Activated CD4-positive, alpha-beta T cell treated with anti-CD3 and anti-CD28 coated beads for 36 hours (primary cell): ENCODE measurements at regions not wholly inside any gene's neighbourhood (a gene's known extent, or its start where the extent isn't known, plus 50 kb on each side); places are given as distances from the start of the nearest gene placed in this dataset.
"Not testable (repeated sequence)": the region's sequence is repeated elsewhere in the genome, so short reads cannot be mapped to it uniquely, and the experiment has no call there.

Experiments
- ATAC-seq: fragments of 200-7000 bp; cut with Tn5 transposase; one replicate; pipeline ENCODE4 v1.10.0; 2021; ENCODE audit warnings: mild to moderate bottlenecking, moderate library complexity
- CTCF ChIA-PET: fragments of 350-600 bp; sonication (Branson Sonifier 250); formaldehyde crosslinking; loops from one replicate; lab custom pipeline; 2021; ENCODE audit warnings: antibody characterized with exemption; lab: Charles Lee
- POLR2A ChIA-PET: fragments of 350-600 bp; sonication (Branson Sonifier 250); formaldehyde crosslinking; loops from one replicate; lab custom pipeline; 2021; ENCODE audit warnings: antibody characterized with exemption, inconsistent platforms; lab: Charles Lee
- DNase-seq: peaks from one replicate; pipeline ENCODE4 v3.0.0-alpha.2; 2020
- H3K27ac Mint-ChIP-seq: one replicate; pipeline ENCODE4 v1.8.0; 2021; ENCODE audit warnings: mixed read lengths
- H3K27me3 Mint-ChIP-seq: one replicate; pipeline ENCODE4 v1.8.0; 2021; ENCODE audit warnings: mixed read lengths
- H3K36me3 Mint-ChIP-seq: one replicate; pipeline ENCODE4 v1.8.0; 2021; ENCODE audit warnings: low read depth, mixed read lengths
- H3K4me1 Mint-ChIP-seq: one replicate; pipeline ENCODE4 v1.8.0; 2021; ENCODE audit warnings: mixed read lengths
- H3K4me3 Mint-ChIP-seq: one replicate; pipeline ENCODE4 v1.8.0; 2021; ENCODE audit warnings: mild to moderate bottlenecking, moderate library complexity, mixed read lengths
- H3K9me3 Mint-ChIP-seq: one replicate; pipeline ENCODE4 v1.8.0; 2021; ENCODE audit warnings: low read depth, mixed read lengths
- intact Hi-C, 2 experiments: fragments of 100-400 bp; cut with DNase I in 1 of 2; cut with micrococcal nuclease in 1 of 2; formaldehyde crosslinking; loops; one replicate each; pipeline versions ENCODE4 v1.14.2 to v1.15.1; 2022 to 2024; cut with DNase I, micrococcal nuclease

- intact Hi-C loops, CTCF ChIA-PET, H3K4me3 Mint-ChIP-seq, H3K36me3 Mint-ChIP-seq, H3K27ac Mint-ChIP-seq, H3K9me3 Mint-ChIP-seq, H3K4me1 Mint-ChIP-seq, ATAC-seq, POLR2A ChIA-PET, H3K27me3 Mint-ChIP-seq, DNase-seq: not testable (repeated sequence)
These were observed 219.1 kb upstream of the HSFY2 start for GRCh38 chrY:18992684-18993083.

GRCh38 chrY:18989356-18989755 lies 215.8 kb upstream of the HSFY2 start:
- intact Hi-C loops: no loop called here
- POLR2A ChIA-PET: no interaction called here
- CTCF ChIA-PET: no interaction called here
- Mint-ChIP-seq H3K27me3 (no peaks in the 10 kb centered on the region), H3K4me3 (no peak overlapping the region), H3K4me1 (no peaks in the 10 kb centered on the region), H3K27ac (no peak overlapping the region), H3K36me3 (peaks cover 2% of the 10 kb centered on the region), H3K9me3 (peaks cover 2% of the 10 kb centered on the region)
- DNase-seq (no peak), ATAC-seq (no peak)

GRCh38 chrY:18966001-18966400 lies 192.5 kb upstream of the HSFY2 start:
- H3K9me3 Mint-ChIP-seq: peaks cover 7% of the 10 kb centered on the region
- no peak overlapping the region for H3K4me3 Mint-ChIP-seq
- no peaks in the 10 kb centered on the region for H3K27me3 Mint-ChIP-seq
- no peak for DNase-seq
- ChIA-PET CTCF (no interaction called here), POLR2A (no interaction called here)
- no peaks in the 10 kb centered on the region for H3K4me1 Mint-ChIP-seq
- H3K27ac Mint-ChIP-seq: no peak overlapping the region
- H3K36me3 Mint-ChIP-seq: peaks cover 5% of the 10 kb centered on the region
- ATAC-seq: no peak
- intact Hi-C loops: no loop called here

GRCh38 chrY:18958846-18959245 lies 185.3 kb upstream of the HSFY2 start:
- POLR2A ChIA-PET: no interaction called here
- no peak for DNase-seq
- Mint-ChIP-seq H3K4me3 (no peak overlapping the region), H3K4me1 (no peaks in the 10 kb centered on the region), H3K27ac (no peak overlapping the region), H3K36me3 (peaks cover 8% of the 10 kb centered on the region), H3K27me3 (no peaks in the 10 kb centered on the region), H3K9me3 (peaks cover 12% of the 10 kb centered on the region)
- intact Hi-C loops: no loop called here
- ATAC-seq: no peak
- CTCF ChIA-PET: no interaction called here

GRCh38 chrY:18951657-18952435 lies 178.3 kb upstream of the HSFY2 start:
- no peak overlapping the region for H3K27ac Mint-ChIP-seq
- intact Hi-C loops: no loop called here
- H3K36me3 Mint-ChIP-seq: peaks cover 11% of the 10 kb centered on the region
- peaks cover 12% of the 10 kb centered on the region for H3K9me3 Mint-ChIP-seq
- POLR2A ChIA-PET: no interaction called here
- H3K27me3 Mint-ChIP-seq: no peaks in the 10 kb centered on the region
- ATAC-seq (no peak), DNase-seq (no peak)
- CTCF ChIA-PET: no interaction called here
- no peak overlapping the region for H3K4me3 Mint-ChIP-seq
- no peaks in the 10 kb centered on the region for H3K4me1 Mint-ChIP-seq

GRCh38 chrY:18951019-18951418 lies 177.5 kb upstream of the HSFY2 start:
- CTCF ChIA-PET: no interaction called here
- Mint-ChIP-seq H3K27ac (no peak overlapping the region), H3K4me3 (no peak overlapping the region), H3K9me3 (peaks cover 16% of the 10 kb centered on the region), H3K36me3 (peaks cover 12% of the 10 kb centered on the region), H3K27me3 (no peaks in the 10 kb centered on the region), H3K4me1 (no peaks in the 10 kb centered on the region)
- ATAC-seq: no peak
- POLR2A ChIA-PET: no interaction called here
- no peak for DNase-seq
- intact Hi-C loops: no loop called here

GRCh38 chrY:18936831-18937230 lies 163.3 kb upstream of the HSFY2 start:
- intact Hi-C loops: no loop called here
- peaks cover 3% of the 10 kb centered on the region for H3K36me3 Mint-ChIP-seq
- ChIA-PET CTCF (no interaction called here), POLR2A (no interaction called here)
- no peaks in the 10 kb centered on the region for H3K27me3 Mint-ChIP-seq
- H3K4me1 Mint-ChIP-seq: no peaks in the 10 kb centered on the region
- DNase-seq (no peak), ATAC-seq (no peak)
- H3K9me3 Mint-ChIP-seq: no peaks in the 10 kb centered on the region
- H3K27ac Mint-ChIP-seq: no peak overlapping the region
- H3K4me3 Mint-ChIP-seq: no peak overlapping the region

GRCh38 chrY:18919256-18919655 lies 145.7 kb upstream of the HSFY2 start:
- Mint-ChIP-seq H3K4me1 (no peaks in the 10 kb centered on the region), H3K27me3 (no peaks in the 10 kb centered on the region), H3K9me3 (no peaks in the 10 kb centered on the region), H3K36me3 (peaks cover 2% of the 10 kb centered on the region), H3K27ac (no peak overlapping the region), H3K4me3 (no peak overlapping the region)
- ChIA-PET CTCF (no interaction called here), POLR2A (no interaction called here)
- ATAC-seq (no peak), DNase-seq (no peak)
- intact Hi-C loops: no loop called here

- Mint-ChIP-seq H3K4me1 (no peaks in the 10 kb centered on the region), H3K4me3 (no peak overlapping the region), H3K36me3 (peaks cover 5% of the 10 kb centered on the region), H3K27ac (no peak overlapping the region), H3K9me3 (no peaks in the 10 kb centered on the region), H3K27me3 (no peaks in the 10 kb centered on the region)
- ATAC-seq (no peak), DNase-seq (no peak)
- ChIA-PET CTCF (no interaction called here), POLR2A (no interaction called here)
- intact Hi-C loops: no loop called here
These were observed 139.3 kb upstream of the HSFY2 start for GRCh38 chrY:18912846-18913245.

GRCh38 chrY:18909846-18910245 lies 136.3 kb upstream of the HSFY2 start:
- POLR2A ChIA-PET: no interaction called here
- H3K27me3 Mint-ChIP-seq: no peaks in the 10 kb centered on the region

GRCh38 chrY:18906198-18906597 lies 132.7 kb upstream of the HSFY2 start:
- H3K27ac Mint-ChIP-seq, intact Hi-C loops, H3K36me3 Mint-ChIP-seq, H3K9me3 Mint-ChIP-seq, CTCF ChIA-PET, H3K4me3 Mint-ChIP-seq, H3K27me3 Mint-ChIP-seq, ATAC-seq, POLR2A ChIA-PET, H3K4me1 Mint-ChIP-seq, DNase-seq: not testable (repeated sequence)

More at GRCh38 chrY:18909846-18910245, 136.3 kb upstream of the HSFY2 start:
- no peak for ATAC-seq
- no peak overlapping the region for H3K27ac Mint-ChIP-seq
- intact Hi-C loops: no loop called here
- H3K4me3 Mint-ChIP-seq: no peak overlapping the region
- DNase-seq: no peak
- no peaks in the 10 kb centered on the region for H3K4me1 Mint-ChIP-seq
- CTCF ChIA-PET: no interaction called here
- H3K36me3 Mint-ChIP-seq: peaks cover 3% of the 10 kb centered on the region
- no peaks in the 10 kb centered on the region for H3K9me3 Mint-ChIP-seq

GRCh38 chrY:18904296-18904695 lies 130.8 kb upstream of the HSFY2 start:
- POLR2A ChIA-PET: no interaction called here
- no peak overlapping the region for H3K27ac Mint-ChIP-seq

More at GRCh38 chrY:18904296-18904695, 130.8 kb upstream of the HSFY2 start:
- Mint-ChIP-seq H3K4me3 (no peak overlapping the region), H3K9me3 (no peaks in the 10 kb centered on the region), H3K36me3 (peaks cover 7% of the 10 kb centered on the region), H3K4me1 (no peaks in the 10 kb centered on the region), H3K27me3 (no peaks in the 10 kb centered on the region)
- no peak for DNase-seq
- no peak for ATAC-seq
- intact Hi-C loops: no loop called here
- CTCF ChIA-PET: no interaction called here
